RWPE2 (cell line): ENCODE measurements at regions not wholly inside any gene's neighbourhood (a gene's known extent, or its start where the extent isn't known, plus 50 kb on each side); places are given as distances from the start of the nearest gene placed in this dataset.

ENCODE experiments used
- ATAC-seq: fragments of 200-7000 bp; cut with Tn5 transposase; 3 replicates; pipeline ENCODE4 v1.9.1; 2021; ENCODE audit warnings: low read depth
- DNase-seq: peaks from one replicate; pipeline ENCODE4 v3.0.0-alpha.2; 2020; ENCODE audit warnings: low spot score
- H3K27ac ChIP-seq: fragments of 450-650 bp; 2 replicates; pipeline ENCODE4 v1.5.1; 2017; ENCODE audit warnings: mild to moderate bottlenecking; ENCODE audit not compliant: poor library complexity, severe bottlenecking
- H3K27me3 ChIP-seq: fragments of 250-450 bp; sonication (Bioruptor Pico); 2 replicates; pipeline ENCODE4 v1.5.1; 2021; ENCODE audit warnings: mild to moderate bottlenecking, moderate library complexity; ENCODE audit not compliant: insufficient read depth, poor library complexity, severe bottlenecking
- H3K36me3 ChIP-seq: fragments of 250-450 bp; sonication (Bioruptor Pico); 2 replicates; pipeline ENCODE4 v1.5.1; 2020; ENCODE audit warnings: low read depth, mild to moderate bottlenecking, moderate library complexity
- H3K4me1 ChIP-seq: fragments of 250-450 bp; sonication (Bioruptor Pico); 2 replicates; pipeline ENCODE4 v1.5.1; 2021; ENCODE audit warnings: mild to moderate bottlenecking, moderate library complexity; ENCODE audit not compliant: insufficient read depth, poor library complexity, severe bottlenecking
- H3K4me3 ChIP-seq: fragments of 250-450 bp; sonication (Bioruptor Pico); 2 replicates; pipeline ENCODE4 v1.5.1; 2021; ENCODE audit warnings: mild to moderate bottlenecking, moderate library complexity; ENCODE audit not compliant: severe bottlenecking
- H3K9me3 ChIP-seq: fragments of 250-450 bp; sonication (Bioruptor Pico); 2 replicates; pipeline ENCODE4 v1.5.1; 2021; ENCODE audit warnings: mild to moderate bottlenecking, moderate library complexity; ENCODE audit not compliant: severe bottlenecking
- CTCF ChIP-seq: fragments of 450-650 bp; IDR thresholded peaks from one replicate; pipeline ENCODE4 v1.5.1; 2017; ENCODE audit warnings: mild to moderate bottlenecking, moderate library complexity; ENCODE audit not compliant: poor library complexity, severe bottlenecking

DNA sequence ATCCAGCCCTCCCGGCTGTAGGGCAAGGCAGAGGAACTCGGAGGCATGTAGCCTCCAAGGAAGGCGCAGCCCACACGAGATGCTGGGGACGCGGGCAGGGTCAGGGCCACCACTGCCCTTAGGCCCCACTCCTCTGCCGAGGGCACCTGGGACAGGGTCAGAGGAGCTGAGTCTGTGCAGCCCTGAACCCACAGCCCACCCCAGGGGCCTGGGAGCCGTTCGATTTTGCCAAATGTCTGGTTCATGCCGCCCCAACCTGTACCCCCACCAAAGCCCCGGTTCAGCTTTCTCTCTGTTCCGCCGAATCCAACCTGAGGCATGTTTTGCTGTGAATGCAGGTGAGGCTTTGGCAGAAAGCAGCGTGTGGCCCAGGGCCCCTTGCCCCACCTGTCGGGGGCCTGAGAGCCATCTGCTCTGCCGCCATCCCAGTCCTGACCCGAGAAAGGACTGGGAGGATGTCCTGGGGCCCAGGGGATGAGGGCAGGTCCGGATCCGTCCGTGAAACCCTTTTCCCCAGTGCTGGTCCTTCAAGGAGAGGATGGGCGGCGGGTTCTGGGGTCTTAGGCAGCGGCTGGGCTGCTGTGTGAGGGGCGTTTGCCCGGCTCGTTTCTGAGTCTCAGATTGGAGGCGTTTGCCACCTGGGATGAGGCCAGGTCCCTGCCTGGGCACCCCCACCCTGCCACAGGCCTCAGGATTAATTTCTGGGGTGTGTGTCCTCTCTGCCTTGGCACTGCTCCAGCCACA is 79.3 kb upstream of the GATA5 start:
- no peak for TF ChIP-seq CTCF
- Histone ChIP-seq H3K4me3 (no peak overlapping the region), H3K9me3 (no peaks in the 10 kb centered on the region), H3K4me1 (no peaks in the 10 kb centered on the region), H3K27me3 (peaks cover 97% of the 10 kb centered on the region), H3K27ac (no peak overlapping the region), H3K36me3 (no peaks in the 10 kb centered on the region)
- no peak for DNase-seq
- no peak for ATAC-seq

GRCh38 chr20:62555642-62556420 is 80.0 kb upstream of the GATA5 start:
- DNase-seq, result no peak
- no peak overlapping the region for H3K4me3 ChIP-seq
- H3K36me3 ChIP-seq, result no peaks in the 10 kb centered on the region
- peaks cover 97% of the 10 kb centered on the region for H3K27me3 ChIP-seq
- no peak for ATAC-seq
- H3K27ac ChIP-seq, result no peak overlapping the region
- no peaks in the 10 kb centered on the region for H3K9me3 ChIP-seq
- TF ChIP-seq CTCF, result no peak
- no peaks in the 10 kb centered on the region for H3K4me1 ChIP-seq

GRCh38 chr20:62557462-62557861 is 81.7 kb upstream of the GATA5 start:
- TF ChIP-seq CTCF, result no peak
- peaks cover 99% of the 10 kb centered on the region for H3K27me3 ChIP-seq
- H3K27ac ChIP-seq, result no peak overlapping the region
- DNase-seq, result no peak
- no peaks in the 10 kb centered on the region for H3K4me1 ChIP-seq
- peak; percentile 65 for ATAC-seq
- H3K36me3 ChIP-seq, result no peaks in the 10 kb centered on the region
- no peaks in the 10 kb centered on the region for H3K9me3 ChIP-seq
- no peak overlapping the region for H3K4me3 ChIP-seq

GRCh38 chr20:62557999-62558408 is 82.2 kb upstream of the GATA5 start:
- Histone ChIP-seq H3K4me1 (no peaks in the 10 kb centered on the region), H3K4me3 (no peak overlapping the region), H3K9me3 (no peaks in the 10 kb centered on the region), H3K27ac (no peak overlapping the region), H3K36me3 (no peaks in the 10 kb centered on the region), H3K27me3 (peaks cover 99% of the 10 kb centered on the region)
- ATAC-seq, result no peak
- TF ChIP-seq CTCF, result no peak
- no peak for DNase-seq

DNA sequence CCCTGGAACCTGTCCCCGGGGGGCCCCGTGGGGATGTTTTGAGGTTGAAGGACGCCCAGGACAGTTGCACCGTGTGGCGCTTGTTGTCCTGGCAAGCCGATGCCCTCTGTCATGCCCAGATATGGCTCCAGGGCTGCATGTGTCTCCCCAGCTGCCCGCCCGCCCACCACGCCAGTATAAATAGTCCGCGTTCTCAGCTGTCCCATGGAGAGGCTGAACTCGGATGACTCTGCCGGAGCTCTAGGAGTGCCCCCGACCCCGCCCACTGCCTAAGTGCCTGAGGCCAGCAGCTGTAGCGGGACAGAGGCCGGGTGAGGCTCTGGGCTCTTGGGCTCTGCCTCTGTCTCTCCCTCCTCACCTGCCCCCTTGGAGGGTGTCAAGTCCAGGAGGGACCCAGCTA is 83.0 kb upstream of the GATA5 start:
- no peak for ATAC-seq

More for the DNA sequence above, 83.0 kb upstream of the GATA5 start:
- Histone ChIP-seq H3K27me3 (peaks cover 99% of the 10 kb centered on the region), H3K9me3 (no peaks in the 10 kb centered on the region), H3K27ac (no peak overlapping the region), H3K4me3 (no peak overlapping the region), H3K36me3 (no peaks in the 10 kb centered on the region), H3K4me1 (no peaks in the 10 kb centered on the region)
- no peak for TF ChIP-seq CTCF
- DNase-seq, result no peak
